WTC11 (cell line): ENCODE measurements at regions not wholly inside any gene's neighbourhood (a gene's known extent, or its start where the extent isn't known, plus 50 kb on each side); places are given as distances from the start of the nearest gene placed in this dataset.

Experiments used
- CTCF ChIP-seq: fragments of 200-600 bp; IDR thresholded peaks from 2 replicates; pipeline ENCODE4 v1.8.0; 2022; ENCODE audit warnings: antibody characterized with exemption
- OVOL2 ChIP-seq: fragments of 250-450 bp; sonication (Bioruptor Pico); IDR thresholded peaks from 2 replicates; pipeline ENCODE4 v1.9.0; 2021; ENCODE audit warnings: mild to moderate bottlenecking, borderline replicate concordance
- ZBTB21 ChIP-seq: sonication (generic); formaldehyde crosslinking; IDR thresholded peaks from 2 replicates; pipeline ENCODE4 v1.8.1; 2023; ENCODE audit warnings: mild to moderate bottlenecking, missing genetic modification reagents, borderline replicate concordance
- ZNF121 ChIP-seq: sonication (generic); formaldehyde crosslinking; IDR thresholded peaks from 2 replicates; pipeline ENCODE4 v1.8.0; 2023; ENCODE audit warnings: missing genetic modification reagents

GRCh38 chr10:36766415-36766810 is 359.0 kb upstream of the ANKRD30A start:
- TF ChIP-seq ZNF121 = no peak
- TF ChIP-seq ZBTB21 (CRISPR knock-in tag) = no peak
- TF ChIP-seq CTCF = no peak
- TF ChIP-seq OVOL2 (CRISPR knock-in tag) = no peak
